Adipocyte (in vitro differentiated cells): ENCODE measurements at regions not wholly inside any gene's neighbourhood (a gene's known extent, or its start where the extent isn't known, plus 50 kb on each side); places are given as distances from the start of the nearest gene placed in this dataset.
"Not testable (repeated sequence)": the region's sequence is repeated elsewhere in the genome, so short reads cannot be mapped to it uniquely, and the experiment has no call there.

Source experiments
- DNase-seq: peaks from one replicate; pipeline ENCODE4 v3.0.0-alpha.2; 2015; ENCODE audit warnings: low read depth
- H3K27me3 ChIP-seq: replicated peaks from 2 replicates; pipeline ENCODE4 v1.7.0; 2013; ENCODE audit warnings: mild to moderate bottlenecking, low read length, moderate library complexity; ENCODE audit not compliant: control insufficient read depth, insufficient read depth
- H3K36me3 ChIP-seq: 2 replicates; pipeline ENCODE4 v1.7.0; 2013; ENCODE audit warnings: low read length, mild to moderate bottlenecking, moderate library complexity; ENCODE audit not compliant: control insufficient read depth, insufficient read depth, severe bottlenecking
- H3K4me1 ChIP-seq: 2 replicates; pipeline ENCODE4 v1.7.0; 2013; ENCODE audit warnings: mild to moderate bottlenecking, low read length, moderate library complexity; ENCODE audit not compliant: control insufficient read depth, insufficient read depth
- H3K4me3 ChIP-seq: 2 replicates; pipeline ENCODE4 v1.7.0; 2013; ENCODE audit warnings: mild to moderate bottlenecking, low read length, moderate library complexity
- H3K9ac ChIP-seq: 2 replicates; pipeline ENCODE4 v1.7.0; 2013; ENCODE audit warnings: mild to moderate bottlenecking, low read length, moderate library complexity
- H3K9me3 ChIP-seq: 2 replicates; pipeline ENCODE4 v1.7.0; 2013; ENCODE audit warnings: mild to moderate bottlenecking, low read length, moderate library complexity; ENCODE audit not compliant: control insufficient read depth

- H3K36me3 ChIP-seq, result no peaks in the 10 kb centered on the region
- no peak overlapping the region for H3K9ac ChIP-seq
- no peaks in the 10 kb centered on the region for H3K4me1 ChIP-seq
- H3K4me3 ChIP-seq, result no peak overlapping the region
- no peak for DNase-seq
- H3K27me3 ChIP-seq, result no peaks in the 10 kb centered on the region
- no peaks in the 10 kb centered on the region for H3K9me3 ChIP-seq
These were observed 1001.7 kb downstream of the BRD1 start for GRCh38 chr22:48825802-48826520.

GRCh38 chr22:48824712-48825651 lies 1002.7 kb downstream of the BRD1 start:
- Histone ChIP-seq H3K9ac (no peak overlapping the region), H3K36me3 (no peaks in the 10 kb centered on the region), H3K9me3 (no peaks in the 10 kb centered on the region), H3K4me3 (no peak overlapping the region), H3K4me1 (no peaks in the 10 kb centered on the region), H3K27me3 (no peaks in the 10 kb centered on the region)
- no peak for DNase-seq

GRCh38 chr22:48823941-48824340 lies 1003.7 kb downstream of the BRD1 start:
- Histone ChIP-seq H3K27me3 (no peaks in the 10 kb centered on the region), H3K4me3 (no peak overlapping the region), H3K9me3 (no peaks in the 10 kb centered on the region), H3K36me3 (no peaks in the 10 kb centered on the region), H3K9ac (no peak overlapping the region), H3K4me1 (no peaks in the 10 kb centered on the region)
- no peak for DNase-seq

GRCh38 chr22:48822278-48823233 lies 1005.1 kb downstream of the BRD1 start:
- H3K4me1 ChIP-seq, result no peaks in the 10 kb centered on the region
- H3K27me3 ChIP-seq, result no peaks in the 10 kb centered on the region
- no peak overlapping the region for H3K4me3 ChIP-seq
- no peak for DNase-seq
- no peaks in the 10 kb centered on the region for H3K9me3 ChIP-seq
- H3K9ac ChIP-seq, result no peak overlapping the region
- no peaks in the 10 kb centered on the region for H3K36me3 ChIP-seq

- no peak overlapping the region for H3K9ac ChIP-seq
- no peaks in the 10 kb centered on the region for H3K9me3 ChIP-seq
- H3K27me3 ChIP-seq, result no peaks in the 10 kb centered on the region
- no peaks in the 10 kb centered on the region for H3K4me1 ChIP-seq
- DNase-seq, result no peak
- no peaks in the 10 kb centered on the region for H3K36me3 ChIP-seq
- H3K4me3 ChIP-seq, result no peak overlapping the region
These were observed 1005.9 kb downstream of the BRD1 start for GRCh38 chr22:48821727-48822126.

- H3K9ac ChIP-seq, result no peak overlapping the region
- no peaks in the 10 kb centered on the region for H3K9me3 ChIP-seq
- H3K4me1 ChIP-seq, result no peaks in the 10 kb centered on the region
- H3K36me3 ChIP-seq, result no peaks in the 10 kb centered on the region
- no peak overlapping the region for H3K4me3 ChIP-seq
- DNase-seq, result no peak
- H3K27me3 ChIP-seq, result no peaks in the 10 kb centered on the region
These were observed 1006.4 kb downstream of the BRD1 start for GRCh38 chr22:48821346-48821690.

- no peak for DNase-seq
- Histone ChIP-seq H3K4me3 (no peak overlapping the region), H3K27me3 (no peaks in the 10 kb centered on the region), H3K9me3 (no peaks in the 10 kb centered on the region), H3K36me3 (no peaks in the 10 kb centered on the region), H3K9ac (no peak overlapping the region), H3K4me1 (no peaks in the 10 kb centered on the region)
These were observed 1007.0 kb downstream of the BRD1 start for GRCh38 chr22:48820481-48821345.

GRCh38 chr22:48819961-48820360 lies 1007.7 kb downstream of the BRD1 start:
- H3K36me3 ChIP-seq, result no peaks in the 10 kb centered on the region
- H3K9me3 ChIP-seq, result no peaks in the 10 kb centered on the region
- no peak overlapping the region for H3K9ac ChIP-seq
- H3K27me3 ChIP-seq, result no peaks in the 10 kb centered on the region
- H3K4me1 ChIP-seq, result no peaks in the 10 kb centered on the region
- no peak overlapping the region for H3K4me3 ChIP-seq
- DNase-seq, result no peak

GRCh38 chr22:48819232-48819631 lies 1008.4 kb downstream of the BRD1 start:
- DNase-seq, result no peak
- Histone ChIP-seq H3K9me3 (no peaks in the 10 kb centered on the region), H3K9ac (no peak overlapping the region), H3K27me3 (no peaks in the 10 kb centered on the region), H3K4me1 (no peaks in the 10 kb centered on the region), H3K36me3 (no peaks in the 10 kb centered on the region), H3K4me3 (no peak overlapping the region)

GRCh38 chr22:48817491-48817890 lies 1010.2 kb downstream of the BRD1 start:
- DNase-seq, H3K9me3 ChIP-seq, H3K4me1 ChIP-seq, H3K36me3 ChIP-seq, H3K27me3 ChIP-seq, H3K9ac ChIP-seq, H3K4me3 ChIP-seq: not testable (repeated sequence)
